Gastrocnemius medialis (tissue), 4 donors: ENCODE measurements at regions not wholly inside any gene's neighbourhood (a gene's known extent, or its start where the extent isn't known, plus 50 kb on each side); places are given as distances from the start of the nearest gene placed in this dataset.

Experiments used
- POLR2A ChIP-seq, 2 donors: fragments of 450-650 bp; IDR thresholded peaks; one replicate each; pipeline ENCODE4 v1.6.1; 2017; ENCODE audit warnings: antibody characterized with exemption in 2 of 2, mild to moderate bottlenecking in 2 of 2, moderate library complexity in 2 of 2
- TF ChIP-seq, protein P1 (sequence below), 5 experiments: fragments of 450-650 bp in 3 of 5; fragments of 200-600 bp in 2 of 5; sonication (generic) in 2 of 5; IDR thresholded peaks in 4 of 5; conservative IDR thresholded peaks in 1 of 5; 1 replicate in 4 of 5; 2 replicates in 1 of 5; pipeline ENCODE4 v1.5.1; 2016 to 2019; ENCODE audit warnings: antibody characterized with exemption in 5 of 5, mild to moderate bottlenecking in 3 of 5, moderate library complexity in 3 of 5

DNA sequence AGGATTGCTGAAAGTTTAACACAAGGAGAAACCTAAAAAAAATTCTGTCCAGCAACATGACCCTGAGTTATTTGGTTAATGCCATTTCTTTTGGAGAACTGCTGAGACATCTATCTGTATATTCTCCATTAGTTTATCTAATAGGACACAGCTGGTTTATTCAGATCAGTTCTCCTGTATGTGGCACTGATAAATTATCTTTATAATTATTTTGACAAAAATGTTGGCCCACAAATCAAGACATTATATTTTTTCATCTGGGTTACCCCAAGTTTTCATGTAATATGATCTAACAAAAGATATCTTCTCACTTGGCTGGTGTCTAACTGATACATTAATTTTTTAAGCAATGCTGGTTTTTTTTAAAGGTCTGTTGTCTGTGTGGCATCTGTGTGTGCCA is 231.4 kb downstream of the KLF12 start:
- TF ChIP-seq POLR2A (IDR thresholded peaks at IDR 0.05), result no peak
- TF ChIP-seq, protein P1, sequence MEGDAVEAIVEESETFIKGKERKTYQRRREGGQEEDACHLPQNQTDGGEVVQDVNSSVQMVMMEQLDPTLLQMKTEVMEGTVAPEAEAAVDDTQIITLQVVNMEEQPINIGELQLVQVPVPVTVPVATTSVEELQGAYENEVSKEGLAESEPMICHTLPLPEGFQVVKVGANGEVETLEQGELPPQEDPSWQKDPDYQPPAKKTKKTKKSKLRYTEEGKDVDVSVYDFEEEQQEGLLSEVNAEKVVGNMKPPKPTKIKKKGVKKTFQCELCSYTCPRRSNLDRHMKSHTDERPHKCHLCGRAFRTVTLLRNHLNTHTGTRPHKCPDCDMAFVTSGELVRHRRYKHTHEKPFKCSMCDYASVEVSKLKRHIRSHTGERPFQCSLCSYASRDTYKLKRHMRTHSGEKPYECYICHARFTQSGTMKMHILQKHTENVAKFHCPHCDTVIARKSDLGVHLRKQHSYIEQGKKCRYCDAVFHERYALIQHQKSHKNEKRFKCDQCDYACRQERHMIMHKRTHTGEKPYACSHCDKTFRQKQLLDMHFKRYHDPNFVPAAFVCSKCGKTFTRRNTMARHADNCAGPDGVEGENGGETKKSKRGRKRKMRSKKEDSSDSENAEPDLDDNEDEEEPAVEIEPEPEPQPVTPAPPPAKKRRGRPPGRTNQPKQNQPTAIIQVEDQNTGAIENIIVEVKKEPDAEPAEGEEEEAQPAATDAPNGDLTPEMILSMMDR (IDR thresholded peaks at IDR 0.05 in 4 of 5, conservative IDR thresholded peaks at IDR 0.05 in 1 of 5), result no peak
